ENCODE measurements at regions not wholly inside any gene's neighbourhood (a gene's known extent, or its start where the extent isn't known, plus 50 kb on each side); places are given as distances from the start of the nearest gene placed in this dataset.

GRCh38 chr6:6886171-6886885 is 221.4 kb upstream of the RREB1 start:
- Histone ChIP-seq H3K4me3 (ENCODE audit: low read depth, low read length, poor library complexity, severe bottlenecking) (no peak overlapping the region), H3K4me2 (ENCODE audit: low read length) (no peak overlapping the region), H3K9me2 (ENCODE audit: insufficient read depth, low read length) (no peaks in the 10 kb centered on the region), H3K36me3 (ENCODE audit: insufficient read depth, low read length) (no peaks in the 10 kb centered on the region), H3K79me2 (ENCODE audit: insufficient read depth, low read depth, low read length) (no peaks in the 10 kb centered on the region), H2AFZ (ENCODE audit: low read length) (no peak overlapping the region), H3K27ac (ENCODE audit: low read depth, low read length, poor library complexity, severe bottlenecking) (no peak overlapping the region), H4K20me1 (ENCODE audit: insufficient read depth, low read length) (no peaks in the 10 kb centered on the region), H3K9me3 (ENCODE audit: low read length) (no peaks in the 10 kb centered on the region), H3K4me1 (ENCODE audit: insufficient read depth, low read length, poor library complexity, severe bottlenecking) (no peaks in the 10 kb centered on the region)
- DNase-seq (ENCODE audit: low spot score) = no peak
- no TSS peak for BruUV-seq (replicated peaks)
- ChIA-PET CTCF (ENCODE audit: unreplicated experiment) (no interaction called here), POLR2A (no interaction called here)
- intact Hi-C loops (cut with micrococcal nuclease; ENCODE audit: unreplicated experiment) = no loop called here
- TF ChIP-seq EZH2phosphoT487 (IDR thresholded peaks at IDR 0.05; ENCODE audit: borderline replicate concordance, low read depth, low read length) (no peak), CTCF (conservative IDR thresholded peaks at IDR 0.05; ENCODE audit: low read length) (no peak)

- intact Hi-C loops (cut with micrococcal nuclease; ENCODE audit: unreplicated experiment) = no loop called here
- no peak for TF ChIP-seq CTCF (conservative IDR thresholded peaks at IDR 0.05; ENCODE audit: low read length)
- no TSS peak for BruUV-seq (replicated peaks)
- POLR2A ChIA-PET = no interaction called here
- Histone ChIP-seq H3K4me2 (ENCODE audit: low read length) (no peak overlapping the region), H3K9me2 (ENCODE audit: insufficient read depth, low read length) (no peaks in the 10 kb centered on the region), H3K36me3 (ENCODE audit: insufficient read depth, low read length) (no peaks in the 10 kb centered on the region), H4K20me1 (ENCODE audit: insufficient read depth, low read length) (no peaks in the 10 kb centered on the region), H3K27ac (ENCODE audit: low read depth, low read length, poor library complexity, severe bottlenecking) (no peak overlapping the region), H3K9me3 (ENCODE audit: low read length) (no peaks in the 10 kb centered on the region), H3K4me3 (ENCODE audit: low read depth, low read length, poor library complexity, severe bottlenecking) (no peak overlapping the region), H3K79me2 (ENCODE audit: insufficient read depth, low read depth, low read length) (no peaks in the 10 kb centered on the region), H3K4me1 (ENCODE audit: insufficient read depth, low read length, poor library complexity, severe bottlenecking) (no peaks in the 10 kb centered on the region), H2AFZ (ENCODE audit: low read length) (no peak overlapping the region)
- no peak for DNase-seq (ENCODE audit: low spot score)
- CTCF ChIA-PET (ENCODE audit: unreplicated experiment) = no interaction called here
Observed at GRCh38 chr6:6886886-6887285, 220.9 kb upstream of the RREB1 start.

GRCh38 chr6:6889601-6890000 is 218.2 kb upstream of the RREB1 start:
- no peak for DNase-seq (ENCODE audit: low spot score)
- H3K4me1 ChIP-seq (ENCODE audit: insufficient read depth, low read length, poor library complexity, severe bottlenecking) = no peaks in the 10 kb centered on the region
- H3K27ac ChIP-seq (ENCODE audit: low read depth, low read length, poor library complexity, severe bottlenecking) = no peak overlapping the region
- intact Hi-C loops (cut with micrococcal nuclease; ENCODE audit: unreplicated experiment) = no loop called here
- no TSS peak for BruUV-seq (replicated peaks)
- H3K4me3 ChIP-seq (ENCODE audit: low read depth, low read length, poor library complexity, severe bottlenecking) = no peak overlapping the region
- no peaks in the 10 kb centered on the region for H3K36me3 ChIP-seq (ENCODE audit: insufficient read depth, low read length)
- POLR2A ChIA-PET = interaction anchor here (0.7 kb wide), 1 partner anchor 215 kb away, joined by 3 read pairs; no protein-coding TSS in a partner anchor
- H3K9me2 ChIP-seq (ENCODE audit: insufficient read depth, low read length) = no peaks in the 10 kb centered on the region
- no peaks in the 10 kb centered on the region for H4K20me1 ChIP-seq (ENCODE audit: insufficient read depth, low read length)
- H3K4me2 ChIP-seq (ENCODE audit: low read length) = no peak overlapping the region
- CTCF ChIA-PET (ENCODE audit: unreplicated experiment) = no interaction called here
- no peaks in the 10 kb centered on the region for H3K79me2 ChIP-seq (ENCODE audit: insufficient read depth, low read depth, low read length)
- no peaks in the 10 kb centered on the region for H3K9me3 ChIP-seq (ENCODE audit: low read length)
- TF ChIP-seq EZH2phosphoT487 (IDR thresholded peaks at IDR 0.05; ENCODE audit: borderline replicate concordance, low read depth, low read length) (no peak), CTCF (conservative IDR thresholded peaks at IDR 0.05; ENCODE audit: low read length) (no peak)
- no peak overlapping the region for H2AFZ ChIP-seq (ENCODE audit: low read length)
